IMR-90 (cell line): ENCODE measurements at regions not wholly inside any gene's neighbourhood (a gene's known extent, or its start where the extent isn't known, plus 50 kb on each side); places are given as distances from the start of the nearest gene placed in this dataset.

Experiments
- CEBPB ChIP-seq: IDR thresholded peaks from 2 replicates; pipeline ENCODE4 v1.6.1; 2012; ENCODE audit warnings: low read depth, low read length, improper control_type of control experiment
- CHD1 ChIP-seq: IDR thresholded peaks from 2 replicates; pipeline ENCODE4 v1.6.1; 2012; ENCODE audit warnings: low read depth, low read length, improper control_type of control experiment
- FOS ChIP-seq: fragments of 150-350 bp; IDR thresholded peaks from 2 replicates; pipeline ENCODE4 v1.6.1; 2016; ENCODE audit warnings: low read depth, low read length
- MAFK ChIP-seq: IDR thresholded peaks from 2 replicates; pipeline ENCODE4 v1.6.1; 2012; ENCODE audit warnings: low read depth, low read length, improper control_type of control experiment
- MAZ ChIP-seq: IDR thresholded peaks from 2 replicates; pipeline ENCODE4 v1.6.1; 2012; ENCODE audit warnings: low read depth, mild to moderate bottlenecking, low read length, improper control_type of control experiment, moderate library complexity, borderline replicate concordance
- MXI1 ChIP-seq: IDR thresholded peaks from 2 replicates; pipeline ENCODE4 v1.6.1; 2012; ENCODE audit warnings: low read depth, mild to moderate bottlenecking, low read length, moderate library complexity, borderline replicate concordance
- POLR2A ChIP-seq: IDR thresholded peaks from 2 replicates; pipeline ENCODE4 v1.6.1; 2012; ENCODE audit warnings: mild to moderate bottlenecking, low read depth, low read length
- RAD21 ChIP-seq: IDR thresholded peaks from 2 replicates; pipeline ENCODE4 v1.6.1; 2012; ENCODE audit warnings: low read length, improper control_type of control experiment
- RCOR1 ChIP-seq: IDR thresholded peaks from 2 replicates; pipeline ENCODE4 v1.6.1; 2012; ENCODE audit warnings: mild to moderate bottlenecking, low read length, improper control_type of control experiment; ENCODE audit not compliant: insufficient replicate concordance
- RFX5 ChIP-seq: IDR thresholded peaks from 2 replicates; pipeline ENCODE4 v1.8.0; 2012; ENCODE audit warnings: low read depth, mild to moderate bottlenecking, low read length, moderate library complexity
- SMC3 ChIP-seq: fragments of 150-350 bp; IDR thresholded peaks from 2 replicates; pipeline ENCODE4 v1.6.1; 2016; ENCODE audit warnings: low read depth, mild to moderate bottlenecking, antibody characterized with exemption, low read length, moderate library complexity
- TF ChIP-seq, protein P1 (sequence below): conservative IDR thresholded peaks from 2 replicates; pipeline ENCODE4 v1.5.1; 2012; ENCODE audit warnings: mild to moderate bottlenecking, low read depth, low read length, improper control_type of control experiment
- TF ChIP-seq, protein P2 (sequence below): fragments of 150-350 bp; IDR thresholded peaks from 2 replicates; pipeline ENCODE4 v1.6.1; 2017; ENCODE audit warnings: mild to moderate bottlenecking, antibody characterized with exemption, low read length, low read depth
- TF ChIP-seq, protein P3 (sequence below): fragments of 150-350 bp; IDR thresholded peaks from 2 replicates; pipeline ENCODE4 v1.6.1; 2016; ENCODE audit warnings: low read depth, mild to moderate bottlenecking, low read length, moderate library complexity, borderline replicate concordance

- TF ChIP-seq, protein P1, sequence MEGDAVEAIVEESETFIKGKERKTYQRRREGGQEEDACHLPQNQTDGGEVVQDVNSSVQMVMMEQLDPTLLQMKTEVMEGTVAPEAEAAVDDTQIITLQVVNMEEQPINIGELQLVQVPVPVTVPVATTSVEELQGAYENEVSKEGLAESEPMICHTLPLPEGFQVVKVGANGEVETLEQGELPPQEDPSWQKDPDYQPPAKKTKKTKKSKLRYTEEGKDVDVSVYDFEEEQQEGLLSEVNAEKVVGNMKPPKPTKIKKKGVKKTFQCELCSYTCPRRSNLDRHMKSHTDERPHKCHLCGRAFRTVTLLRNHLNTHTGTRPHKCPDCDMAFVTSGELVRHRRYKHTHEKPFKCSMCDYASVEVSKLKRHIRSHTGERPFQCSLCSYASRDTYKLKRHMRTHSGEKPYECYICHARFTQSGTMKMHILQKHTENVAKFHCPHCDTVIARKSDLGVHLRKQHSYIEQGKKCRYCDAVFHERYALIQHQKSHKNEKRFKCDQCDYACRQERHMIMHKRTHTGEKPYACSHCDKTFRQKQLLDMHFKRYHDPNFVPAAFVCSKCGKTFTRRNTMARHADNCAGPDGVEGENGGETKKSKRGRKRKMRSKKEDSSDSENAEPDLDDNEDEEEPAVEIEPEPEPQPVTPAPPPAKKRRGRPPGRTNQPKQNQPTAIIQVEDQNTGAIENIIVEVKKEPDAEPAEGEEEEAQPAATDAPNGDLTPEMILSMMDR = no peak
- TF ChIP-seq RFX5 = no peak
- TF ChIP-seq POLR2A = no peak
- TF ChIP-seq RAD21 = no peak
- TF ChIP-seq FOS = no peak
- TF ChIP-seq MXI1 = no peak
- TF ChIP-seq CEBPB = no peak
- no peak for TF ChIP-seq RCOR1
- TF ChIP-seq SMC3 = no peak
- TF ChIP-seq, protein P2, sequence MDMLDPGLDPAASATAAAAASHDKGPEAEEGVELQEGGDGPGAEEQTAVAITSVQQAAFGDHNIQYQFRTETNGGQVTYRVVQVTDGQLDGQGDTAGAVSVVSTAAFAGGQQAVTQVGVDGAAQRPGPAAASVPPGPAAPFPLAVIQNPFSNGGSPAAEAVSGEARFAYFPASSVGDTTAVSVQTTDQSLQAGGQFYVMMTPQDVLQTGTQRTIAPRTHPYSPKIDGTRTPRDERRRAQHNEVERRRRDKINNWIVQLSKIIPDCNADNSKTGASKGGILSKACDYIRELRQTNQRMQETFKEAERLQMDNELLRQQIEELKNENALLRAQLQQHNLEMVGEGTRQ = no peak
- no peak for TF ChIP-seq MAFK
- no peak for TF ChIP-seq MAZ
- TF ChIP-seq CHD1 = no peak
- TF ChIP-seq, protein P3, sequence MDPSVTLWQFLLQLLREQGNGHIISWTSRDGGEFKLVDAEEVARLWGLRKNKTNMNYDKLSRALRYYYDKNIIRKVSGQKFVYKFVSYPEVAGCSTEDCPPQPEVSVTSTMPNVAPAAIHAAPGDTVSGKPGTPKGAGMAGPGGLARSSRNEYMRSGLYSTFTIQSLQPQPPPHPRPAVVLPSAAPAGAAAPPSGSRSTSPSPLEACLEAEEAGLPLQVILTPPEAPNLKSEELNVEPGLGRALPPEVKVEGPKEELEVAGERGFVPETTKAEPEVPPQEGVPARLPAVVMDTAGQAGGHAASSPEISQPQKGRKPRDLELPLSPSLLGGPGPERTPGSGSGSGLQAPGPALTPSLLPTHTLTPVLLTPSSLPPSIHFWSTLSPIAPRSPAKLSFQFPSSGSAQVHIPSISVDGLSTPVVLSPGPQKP = no peak
These were observed 466.4 kb downstream of the DIPK2A start for GRCh38 chr3:144437989-144438388.
